Prostate gland (tissue), 2 donors: ENCODE measurements at regions not wholly inside any gene's neighbourhood (a gene's known extent, or its start where the extent isn't known, plus 50 kb on each side); places are given as distances from the start of the nearest gene placed in this dataset.

Experiments
- DNase-seq: peaks from one replicate; pipeline ENCODE4 v3.0.0-alpha.2; 2019; ENCODE audit warnings: low spot score
- H3K27ac ChIP-seq, 2 donors: fragments of 200-600 bp; sonication (generic); 2 replicates each; pipeline ENCODE4 v1.5.1; 2017 to 2019
- H3K27me3 ChIP-seq: fragments of 200-600 bp; sonication (generic); replicated peaks from 2 replicates; pipeline ENCODE4 v1.5.1; 2019; ENCODE audit not compliant: insufficient read depth
- H3K36me3 ChIP-seq, 2 donors: fragments of 200-600 bp; sonication (generic); 1 replicate in 1 of 2; 2 replicates in 1 of 2; pipeline versions ENCODE4 v1.5.1 to v1.8.1; 2017 to 2019
- H3K4me1 ChIP-seq: fragments of 200-600 bp; sonication (generic); replicated peaks from 2 replicates; pipeline ENCODE4 v1.5.1; 2019
- H3K4me3 ChIP-seq, 2 donors: fragments of 200-600 bp; sonication (generic); 2 replicates each; pipeline ENCODE4 v1.5.1; 2017 to 2019
- H3K9me3 ChIP-seq: fragments of 200-600 bp; sonication (generic); 2 replicates; pipeline ENCODE4 v1.5.1; 2017
- POLR2A ChIP-seq: fragments of 450-650 bp; IDR thresholded peaks from one replicate; pipeline ENCODE4 v1.6.1; 2016; ENCODE audit warnings: antibody characterized with exemption, mild to moderate bottlenecking
- POLR2AphosphoS5 ChIP-seq: sonication (generic); formaldehyde crosslinking; IDR thresholded peaks from one replicate; pipeline ENCODE4 v1.6.1; 2017; ENCODE audit warnings: antibody characterized with exemption
- WGBS: methylation state at CpG from one replicate; pipeline ENCODE4 v1.1.5; 2018; 5-methylcytosine and 5-hydroxymethylcytosine counted together
- intact Hi-C: fragments of 100-400 bp; cut with DNase I; formaldehyde crosslinking; loops from one replicate; pipeline ENCODE4 v1.14.2; 2022
- TF ChIP-seq, protein P1 (sequence below), 4 experiments: fragments of 200-600 bp in 2 of 4; fragments of 450-650 bp in 2 of 4; sonication (generic) in 2 of 4; IDR thresholded peaks; 1 replicate in 3 of 4; 2 replicates in 1 of 4; pipeline ENCODE4 v1.5.1; 2016 to 2019; ENCODE audit warnings: antibody characterized with exemption in 4 of 4, mild to moderate bottlenecking in 2 of 4, moderate library complexity in 2 of 4

DNA sequence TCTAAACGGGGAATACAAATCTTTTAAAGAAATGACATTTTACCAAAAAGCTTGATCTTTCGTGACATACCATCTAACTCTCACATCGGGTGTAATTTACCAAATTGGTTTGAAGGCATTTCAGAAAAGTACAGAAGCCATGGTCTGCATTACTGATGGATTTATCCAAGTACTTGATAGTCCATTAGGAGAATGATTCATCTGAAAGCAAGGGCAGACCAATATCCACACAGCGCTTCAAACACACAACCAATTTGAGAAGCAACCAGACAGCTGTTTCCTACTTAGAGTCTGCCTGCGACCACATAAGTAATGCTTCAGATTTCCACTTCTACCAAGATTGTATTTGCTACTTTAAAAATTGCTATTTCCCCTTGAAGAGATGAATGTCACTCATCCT is 697.6 kb upstream of the ALCAM start:
- H3K4me3 ChIP-seq, result no peak overlapping the region
- H3K9me3 ChIP-seq, result no peaks in the 10 kb centered on the region
- no peak overlapping the region for H3K27ac ChIP-seq
- TF ChIP-seq, protein P1, sequence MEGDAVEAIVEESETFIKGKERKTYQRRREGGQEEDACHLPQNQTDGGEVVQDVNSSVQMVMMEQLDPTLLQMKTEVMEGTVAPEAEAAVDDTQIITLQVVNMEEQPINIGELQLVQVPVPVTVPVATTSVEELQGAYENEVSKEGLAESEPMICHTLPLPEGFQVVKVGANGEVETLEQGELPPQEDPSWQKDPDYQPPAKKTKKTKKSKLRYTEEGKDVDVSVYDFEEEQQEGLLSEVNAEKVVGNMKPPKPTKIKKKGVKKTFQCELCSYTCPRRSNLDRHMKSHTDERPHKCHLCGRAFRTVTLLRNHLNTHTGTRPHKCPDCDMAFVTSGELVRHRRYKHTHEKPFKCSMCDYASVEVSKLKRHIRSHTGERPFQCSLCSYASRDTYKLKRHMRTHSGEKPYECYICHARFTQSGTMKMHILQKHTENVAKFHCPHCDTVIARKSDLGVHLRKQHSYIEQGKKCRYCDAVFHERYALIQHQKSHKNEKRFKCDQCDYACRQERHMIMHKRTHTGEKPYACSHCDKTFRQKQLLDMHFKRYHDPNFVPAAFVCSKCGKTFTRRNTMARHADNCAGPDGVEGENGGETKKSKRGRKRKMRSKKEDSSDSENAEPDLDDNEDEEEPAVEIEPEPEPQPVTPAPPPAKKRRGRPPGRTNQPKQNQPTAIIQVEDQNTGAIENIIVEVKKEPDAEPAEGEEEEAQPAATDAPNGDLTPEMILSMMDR (IDR thresholded peaks at IDR 0.05), result no peak
- no peak for TF ChIP-seq POLR2A
- no peak for TF ChIP-seq POLR2AphosphoS5
- no peaks in the 10 kb centered on the region for H3K36me3 ChIP-seq
- no peak for DNase-seq
- H3K27me3 ChIP-seq, result no peaks in the 10 kb centered on the region
- 95% methylated on average over 5 of the region's 5 CpGs for WGBS
- intact Hi-C loops, result no loop called here
- no peaks in the 10 kb centered on the region for H3K4me1 ChIP-seq

DNA sequence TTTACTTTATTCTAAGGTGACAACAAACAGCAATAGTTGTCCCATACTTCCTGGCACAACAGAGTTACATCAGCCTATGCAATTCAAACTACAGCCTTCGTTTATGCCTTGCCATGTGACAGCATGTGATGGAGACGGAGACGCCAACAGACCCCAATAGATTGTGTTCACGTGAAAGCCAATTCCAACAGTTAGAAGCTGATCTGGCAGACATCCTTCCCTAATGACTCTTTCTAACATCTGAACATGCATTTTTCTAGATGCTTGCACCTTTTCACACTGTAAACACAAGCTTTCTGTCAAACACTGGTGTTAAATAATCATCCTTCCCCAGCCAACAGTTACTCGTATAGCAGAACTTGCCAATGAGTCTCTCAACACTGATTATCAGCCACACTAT is 694.4 kb upstream of the ALCAM start:
- H3K4me1 ChIP-seq, result no peaks in the 10 kb centered on the region
- H3K9me3 ChIP-seq, result no peaks in the 10 kb centered on the region
- H3K4me3 ChIP-seq, result no peak overlapping the region
- no peak overlapping the region for H3K27ac ChIP-seq
- DNase-seq, result no peak
- TF ChIP-seq POLR2A, result no peak
- TF ChIP-seq, protein P1 (IDR thresholded peaks at IDR 0.05), result no peak
- TF ChIP-seq POLR2AphosphoS5, result no peak
- intact Hi-C loops, result no loop called here
- WGBS, result 78% methylated on average over 5 of the region's 5 CpGs
- H3K36me3 ChIP-seq, result no peaks in the 10 kb centered on the region
- H3K27me3 ChIP-seq, result no peaks in the 10 kb centered on the region

DNA sequence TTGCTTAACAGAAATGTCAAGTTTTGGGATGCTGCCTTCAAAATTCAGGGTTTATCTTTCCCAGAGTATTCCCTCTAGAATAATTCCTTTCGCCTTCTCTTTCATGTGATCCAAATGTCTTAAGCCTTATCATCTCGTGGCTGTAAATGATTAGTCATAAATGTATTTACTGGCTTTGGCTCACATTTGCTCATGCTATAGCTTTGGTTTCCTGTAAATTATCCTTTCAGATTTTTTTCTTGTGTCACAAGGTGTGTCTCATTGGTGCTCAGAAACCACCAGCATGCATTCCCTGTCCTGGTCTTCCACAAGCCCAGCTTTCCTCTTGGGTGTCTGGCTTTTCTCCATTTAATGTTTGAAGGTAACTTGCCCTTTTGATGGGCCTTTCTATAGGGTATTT is 692.7 kb upstream of the ALCAM start:
- Histone ChIP-seq H3K4me1 (no peaks in the 10 kb centered on the region), H3K4me3 (no peak overlapping the region), H3K36me3 (no peaks in the 10 kb centered on the region), H3K27ac (no peak overlapping the region), H3K27me3 (no peaks in the 10 kb centered on the region), H3K9me3 (no peaks in the 10 kb centered on the region)
- no peak for TF ChIP-seq POLR2A
- TF ChIP-seq, protein P1 (IDR thresholded peaks at IDR 0.05), result no peak
- no peak for TF ChIP-seq POLR2AphosphoS5
- 67% methylated on average over 2 of the region's 2 CpGs for WGBS
- DNase-seq, result no peak
- intact Hi-C loops, result no loop called here

DNA sequence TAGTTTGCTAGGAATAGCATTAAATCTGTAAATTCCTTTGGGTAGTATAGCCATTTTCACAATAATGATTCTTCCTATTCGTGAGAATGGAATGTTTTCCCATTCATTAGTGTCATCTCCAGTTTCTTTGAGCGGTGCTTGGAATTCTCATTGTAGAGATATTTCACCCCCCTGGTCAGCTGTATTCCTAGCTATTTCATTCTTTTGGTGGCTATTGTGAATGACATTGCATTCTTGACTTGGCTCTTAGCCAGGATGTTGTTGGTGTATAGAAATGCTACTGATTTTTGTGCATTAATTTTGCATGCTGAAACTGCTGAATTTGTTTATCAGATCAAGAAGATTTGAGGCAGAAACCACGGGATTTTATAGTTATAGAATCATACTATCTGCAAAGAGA is 690.5 kb upstream of the ALCAM start:
- 79% methylated on average over 3 of the region's 3 CpGs for WGBS
- TF ChIP-seq POLR2A (no peak), POLR2AphosphoS5 (no peak)
- TF ChIP-seq, protein P1 (IDR thresholded peaks at IDR 0.05), result no peak
- Histone ChIP-seq H3K9me3 (no peaks in the 10 kb centered on the region), H3K27ac (no peak overlapping the region), H3K4me1 (no peaks in the 10 kb centered on the region), H3K27me3 (no peaks in the 10 kb centered on the region), H3K4me3 (no peak overlapping the region), H3K36me3 (no peaks in the 10 kb centered on the region)
- intact Hi-C loops, result no loop called here
- DNase-seq, result no peak

DNA sequence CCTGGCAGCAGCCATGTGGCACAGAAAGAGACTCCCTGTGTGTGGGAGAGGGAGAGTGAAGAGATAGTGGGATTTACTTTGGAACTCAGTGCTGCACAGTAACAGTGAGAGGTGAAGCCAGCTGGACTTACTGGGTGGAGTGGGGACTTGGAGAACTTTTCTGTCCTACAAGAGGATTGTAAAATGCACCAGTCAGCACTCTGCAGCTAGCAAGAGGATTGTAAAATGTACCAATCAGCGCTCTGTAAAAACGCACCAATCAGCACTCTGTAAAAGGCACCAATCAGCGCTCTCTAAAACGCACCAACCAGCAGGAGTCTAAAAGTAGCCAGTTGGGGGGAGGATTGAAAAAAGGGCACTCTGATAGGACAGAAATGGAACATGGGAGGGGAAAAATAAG is 688.8 kb upstream of the ALCAM start:
- no peaks in the 10 kb centered on the region for H3K36me3 ChIP-seq
- no peak for DNase-seq
- H3K27me3 ChIP-seq, result no peaks in the 10 kb centered on the region
- intact Hi-C loops, result no loop called here
- 97% methylated on average over 4 of the region's 4 CpGs for WGBS
- no peak overlapping the region for H3K27ac ChIP-seq
- H3K9me3 ChIP-seq, result no peaks in the 10 kb centered on the region
- H3K4me1 ChIP-seq, result no peaks in the 10 kb centered on the region
- H3K4me3 ChIP-seq, result no peak overlapping the region
- no peak for TF ChIP-seq POLR2A
